DND-41 (cell line): ENCODE measurements at regions not wholly inside any gene's neighbourhood (a gene's known extent, or its start where the extent isn't known, plus 50 kb on each side); places are given as distances from the start of the nearest gene placed in this dataset.

ENCODE experiments used
- CTCF ChIP-seq: IDR thresholded peaks from 2 replicates; pipeline ENCODE4 v1.5.1; 2012; ENCODE audit warnings: borderline replicate concordance, low read length, moderate library complexity, mild to moderate bottlenecking; ENCODE audit not compliant: poor library complexity, severe bottlenecking; ENCODE audit errors: extremely low read depth
- EZH2 ChIP-seq: IDR thresholded peaks from 3 replicates; pipeline ENCODE4 v1.6.1; 2012; ENCODE audit warnings: borderline replicate concordance, low read depth, mild to moderate bottlenecking, moderate library complexity, low read length, inconsistent platforms; ENCODE audit not compliant: severe bottlenecking

DNA sequence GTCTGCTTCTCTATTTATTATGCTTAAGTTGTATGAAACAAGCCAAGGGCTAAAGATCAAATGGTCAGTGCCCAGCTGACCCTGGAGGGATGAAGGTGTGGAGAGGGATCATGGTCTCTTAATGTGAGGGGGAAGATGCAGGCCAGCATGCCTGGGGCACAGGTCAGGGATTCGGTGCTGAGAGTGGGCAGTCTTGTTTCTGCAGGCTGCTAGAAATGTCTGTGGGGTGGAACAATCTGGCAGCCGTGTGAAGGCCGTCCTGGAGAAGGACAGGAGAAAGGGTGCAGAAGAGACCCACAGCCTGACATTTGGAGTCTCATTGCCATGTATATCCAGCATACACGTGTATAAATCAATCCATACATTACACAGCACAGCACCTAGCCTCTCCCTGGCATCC lies 258.3 kb upstream of the MOCS1 start:
- TF ChIP-seq CTCF (no peak), EZH2 (no peak)
